HEK293 (cell line): ENCODE measurements at regions not wholly inside any gene's neighbourhood (a gene's known extent, or its start where the extent isn't known, plus 50 kb on each side); places are given as distances from the start of the nearest gene placed in this dataset.

Experiments used
- REST ChIP-seq: fragments of 450-650 bp; formaldehyde crosslinking; IDR thresholded peaks from 2 replicates; pipeline ENCODE4 v1.5.1; 2016; ENCODE audit warnings: missing biosample characterization, missing genetic modification characterization
- ZFP3 ChIP-seq: fragments of 450-650 bp; formaldehyde crosslinking; IDR thresholded peaks from 2 replicates; pipeline ENCODE4 v1.5.1; 2016; ENCODE audit warnings: low read depth, missing biosample characterization, missing genetic modification characterization
- ZNF561 ChIP-seq: fragments of 450-650 bp; IDR thresholded peaks from 2 replicates; pipeline ENCODE4 v1.5.1; 2018; ENCODE audit warnings: missing biosample characterization, missing genetic modification characterization, borderline replicate concordance
- ZNF670 ChIP-seq: fragments of 450-650 bp; formaldehyde crosslinking; IDR thresholded peaks from 2 replicates; pipeline ENCODE4 v1.5.1; 2016; ENCODE audit warnings: missing biosample characterization, missing genetic modification characterization, low read depth
- TF ChIP-seq, protein P1 (sequence below): fragments of 450-650 bp; formaldehyde crosslinking; IDR thresholded peaks from 2 replicates; pipeline ENCODE4 v1.5.1; 2016; ENCODE audit warnings: missing biosample characterization, missing genetic modification characterization
- TF ChIP-seq, protein P2 (sequence below): IDR thresholded peaks from 2 replicates; pipeline ENCODE4 v1.6.1; 2011; ENCODE audit warnings: mild to moderate bottlenecking, low read depth, low read length, borderline replicate concordance

- TF ChIP-seq REST (tag by site-specific recombination): no peak
- no peak for TF ChIP-seq ZNF561 (tag by site-specific recombination)
- TF ChIP-seq ZFP3: no peak
- no peak for TF ChIP-seq ZNF670 (tag by site-specific recombination)
- TF ChIP-seq, protein P1, sequence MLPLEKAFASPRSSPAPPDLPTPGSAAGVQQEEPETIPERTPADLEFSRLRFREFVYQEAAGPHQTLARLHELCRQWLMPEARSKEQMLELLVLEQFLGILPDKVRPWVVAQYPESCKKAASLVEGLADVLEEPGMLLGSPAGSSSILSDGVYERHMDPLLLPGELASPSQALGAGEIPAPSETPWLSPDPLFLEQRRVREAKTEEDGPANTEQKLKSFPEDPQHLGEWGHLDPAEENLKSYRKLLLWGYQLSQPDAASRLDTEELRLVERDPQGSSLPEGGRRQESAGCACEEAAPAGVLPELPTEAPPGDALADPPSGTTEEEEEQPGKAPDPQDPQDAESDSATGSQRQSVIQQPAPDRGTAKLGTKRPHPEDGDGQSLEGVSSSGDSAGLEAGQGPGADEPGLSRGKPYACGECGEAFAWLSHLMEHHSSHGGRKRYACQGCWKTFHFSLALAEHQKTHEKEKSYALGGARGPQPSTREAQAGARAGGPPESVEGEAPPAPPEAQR: no peak
- TF ChIP-seq, protein P2, sequence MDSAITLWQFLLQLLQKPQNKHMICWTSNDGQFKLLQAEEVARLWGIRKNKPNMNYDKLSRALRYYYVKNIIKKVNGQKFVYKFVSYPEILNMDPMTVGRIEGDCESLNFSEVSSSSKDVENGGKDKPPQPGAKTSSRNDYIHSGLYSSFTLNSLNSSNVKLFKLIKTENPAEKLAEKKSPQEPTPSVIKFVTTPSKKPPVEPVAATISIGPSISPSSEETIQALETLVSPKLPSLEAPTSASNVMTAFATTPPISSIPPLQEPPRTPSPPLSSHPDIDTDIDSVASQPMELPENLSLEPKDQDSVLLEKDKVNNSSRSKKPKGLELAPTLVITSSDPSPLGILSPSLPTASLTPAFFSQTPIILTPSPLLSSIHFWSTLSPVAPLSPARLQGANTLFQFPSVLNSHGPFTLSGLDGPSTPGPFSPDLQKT: no peak
Observed at GRCh38 chr2:166764216-166764615, 124.1 kb upstream of the XIRP2 start.
